HEK293 (cell line): ENCODE measurements at regions not wholly inside any gene's neighbourhood (a gene's known extent, or its start where the extent isn't known, plus 50 kb on each side); places are given as distances from the start of the nearest gene placed in this dataset.

Source experiments
- ELK4 ChIP-seq: IDR thresholded peaks from 2 replicates; pipeline ENCODE4 v1.6.1; 2011; ENCODE audit warnings: mild to moderate bottlenecking, low read depth, low read length, borderline replicate concordance
- GLIS1 ChIP-seq: fragments of 450-650 bp; formaldehyde crosslinking; IDR thresholded peaks from 2 replicates; pipeline ENCODE4 v1.5.1; 2016; ENCODE audit warnings: missing biosample characterization, missing genetic modification characterization
- HOXD13 ChIP-seq: sonication (generic); formaldehyde crosslinking; IDR thresholded peaks from 2 replicates; pipeline ENCODE4 v1.8.0; 2022; ENCODE audit warnings: missing genetic modification reagents, borderline replicate concordance
- IKZF3 ChIP-seq: fragments of 450-650 bp; IDR thresholded peaks from 2 replicates; pipeline ENCODE4 v1.5.0; 2018; ENCODE audit warnings: missing biosample characterization, mild to moderate bottlenecking, missing genetic modification characterization, moderate library complexity
- WT1 ChIP-seq: fragments of 450-650 bp; formaldehyde crosslinking; IDR thresholded peaks from 2 replicates; pipeline ENCODE4 v1.5.1; 2016; ENCODE audit warnings: missing biosample characterization, missing genetic modification characterization
- ZBTB8A ChIP-seq: fragments of 450-650 bp; formaldehyde crosslinking; IDR thresholded peaks from 2 replicates; pipeline ENCODE4 v1.5.1; 2016; ENCODE audit warnings: missing biosample characterization, missing genetic modification characterization
- ZNF133 ChIP-seq: fragments of 450-650 bp; formaldehyde crosslinking; IDR thresholded peaks from 2 replicates; pipeline ENCODE4 v1.5.1; 2016; ENCODE audit warnings: missing biosample characterization, missing genetic modification characterization
- ZNF146 ChIP-seq: fragments of 450-650 bp; formaldehyde crosslinking; IDR thresholded peaks from 2 replicates; pipeline ENCODE4 v1.5.1; 2016; ENCODE audit warnings: missing biosample characterization, missing genetic modification characterization
- ZNF169 ChIP-seq: fragments of 450-650 bp; formaldehyde crosslinking; IDR thresholded peaks from 2 replicates; pipeline ENCODE4 v1.5.1; 2016; ENCODE audit warnings: missing biosample characterization, missing genetic modification characterization
- ZNF175 ChIP-seq: fragments of 450-650 bp; formaldehyde crosslinking; IDR thresholded peaks from 2 replicates; pipeline ENCODE4 v1.5.1; 2016; ENCODE audit warnings: missing biosample characterization, missing genetic modification characterization
- ZNF266 ChIP-seq: fragments of 450-650 bp; formaldehyde crosslinking; IDR thresholded peaks from 2 replicates; pipeline ENCODE4 v1.5.1; 2016; ENCODE audit warnings: missing biosample characterization, missing genetic modification characterization, low read depth
- ZNF449 ChIP-seq: fragments of 450-650 bp; formaldehyde crosslinking; IDR thresholded peaks from 2 replicates; pipeline ENCODE4 v1.5.1; 2017; ENCODE audit warnings: missing biosample characterization, mild to moderate bottlenecking, missing genetic modification characterization, moderate library complexity
- ZNF473 ChIP-seq: fragments of 450-650 bp; formaldehyde crosslinking; IDR thresholded peaks from 2 replicates; pipeline ENCODE4 v1.5.1; 2017; ENCODE audit warnings: missing biosample characterization, missing genetic modification characterization
- ZNF513 ChIP-seq: fragments of 450-650 bp; IDR thresholded peaks from 2 replicates; pipeline ENCODE4 v1.5.1; 2018; ENCODE audit warnings: missing biosample characterization, missing genetic modification characterization
- ZNF600 ChIP-seq: fragments of 450-650 bp; formaldehyde crosslinking; IDR thresholded peaks from 2 replicates; pipeline ENCODE4 v1.5.1; 2016; ENCODE audit warnings: missing biosample characterization, missing genetic modification characterization
- ZNF629 ChIP-seq: fragments of 450-650 bp; formaldehyde crosslinking; IDR thresholded peaks from 2 replicates; pipeline ENCODE4 v1.5.1; 2017; ENCODE audit warnings: missing biosample characterization, missing genetic modification characterization
- ZNF791 ChIP-seq: fragments of 450-650 bp; formaldehyde crosslinking; IDR thresholded peaks from 2 replicates; pipeline ENCODE4 v1.5.1; 2016; ENCODE audit warnings: missing biosample characterization, missing genetic modification characterization
- TF ChIP-seq, protein P1 (sequence below): fragments of 450-650 bp; formaldehyde crosslinking; conservative IDR thresholded peaks from 2 replicates; pipeline ENCODE4 v1.5.1; 2016; ENCODE audit warnings: low read depth, missing biosample characterization, missing genetic modification characterization
- TF ChIP-seq, protein P2 (sequence below): fragments of 450-650 bp; formaldehyde crosslinking; IDR thresholded peaks from 2 replicates; pipeline ENCODE4 v1.5.1; 2016; ENCODE audit warnings: missing biosample characterization, missing genetic modification characterization, borderline replicate concordance

DNA sequence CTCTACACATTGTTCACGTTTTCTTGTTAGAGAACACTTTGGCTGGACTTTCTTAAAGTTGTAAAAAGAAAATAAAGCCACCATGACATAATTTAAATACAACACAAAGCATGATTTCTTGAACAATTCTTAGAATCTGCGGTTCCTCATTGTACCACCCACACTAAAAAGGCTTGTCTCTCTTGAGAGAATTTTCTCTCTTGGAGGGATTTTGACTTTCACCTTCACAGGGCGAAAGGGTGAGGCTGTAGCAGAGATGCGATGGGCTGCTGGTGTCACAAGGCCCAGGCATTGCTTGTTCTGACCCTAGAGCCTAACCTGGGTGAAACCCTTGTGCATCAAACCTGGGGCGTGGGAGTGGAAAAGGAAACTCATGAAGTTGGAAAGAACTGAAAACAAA, 122.7 kb upstream of the RIPOR2 start (continued):
- TF ChIP-seq, protein P1, sequence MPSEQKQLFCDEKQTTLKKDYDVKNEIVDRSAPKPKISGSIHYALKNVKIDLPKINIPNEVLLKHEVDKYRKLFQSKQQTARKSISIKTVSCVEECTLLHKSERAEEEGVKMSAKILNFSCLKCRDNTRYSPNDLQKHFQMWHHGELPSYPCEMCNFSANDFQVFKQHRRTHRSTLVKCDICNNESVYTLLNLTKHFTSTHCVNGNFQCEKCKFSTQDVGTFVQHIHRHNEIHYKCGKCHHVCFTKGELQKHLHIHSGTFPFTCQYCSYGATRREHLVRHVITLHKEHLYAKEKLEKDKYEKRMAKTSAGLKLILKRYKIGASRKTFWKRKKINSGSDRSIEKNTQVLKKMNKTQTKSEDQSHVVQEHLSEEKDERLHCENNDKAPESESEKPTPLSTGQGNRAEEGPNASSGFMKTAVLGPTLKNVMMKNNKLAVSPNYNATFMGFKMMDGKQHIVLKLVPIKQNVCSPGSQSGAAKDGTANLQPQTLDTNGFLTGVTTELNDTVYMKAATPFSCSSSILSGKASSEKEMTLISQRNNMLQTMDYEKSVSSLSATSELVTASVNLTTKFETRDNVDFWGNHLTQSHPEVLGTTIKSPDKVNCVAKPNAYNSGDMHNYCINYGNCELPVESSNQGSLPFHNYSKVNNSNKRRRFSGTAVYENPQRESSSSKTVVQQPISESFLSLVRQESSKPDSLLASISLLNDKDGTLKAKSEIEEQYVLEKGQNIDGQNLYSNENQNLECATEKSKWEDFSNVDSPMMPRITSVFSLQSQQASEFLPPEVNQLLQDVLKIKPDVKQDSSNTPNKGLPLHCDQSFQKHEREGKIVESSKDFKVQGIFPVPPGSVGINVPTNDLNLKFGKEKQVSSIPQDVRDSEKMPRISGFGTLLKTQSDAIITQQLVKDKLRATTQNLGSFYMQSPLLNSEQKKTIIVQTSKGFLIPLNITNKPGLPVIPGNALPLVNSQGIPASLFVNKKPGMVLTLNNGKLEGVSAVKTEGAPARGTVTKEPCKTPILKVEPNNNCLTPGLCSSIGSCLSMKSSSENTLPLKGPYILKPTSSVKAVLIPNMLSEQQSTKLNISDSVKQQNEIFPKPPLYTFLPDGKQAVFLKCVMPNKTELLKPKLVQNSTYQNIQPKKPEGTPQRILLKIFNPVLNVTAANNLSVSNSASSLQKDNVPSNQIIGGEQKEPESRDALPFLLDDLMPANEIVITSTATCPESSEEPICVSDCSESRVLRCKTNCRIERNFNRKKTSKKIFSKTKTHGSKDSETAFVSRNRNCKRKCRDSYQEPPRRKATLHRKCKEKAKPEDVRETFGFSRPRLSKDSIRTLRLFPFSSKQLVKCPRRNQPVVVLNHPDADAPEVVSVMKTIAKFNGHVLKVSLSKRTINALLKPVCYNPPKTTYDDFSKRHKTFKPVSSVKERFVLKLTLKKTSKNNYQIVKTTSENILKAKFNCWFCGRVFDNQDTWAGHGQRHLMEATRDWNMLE (tag by site-specific recombination) = no peak
- TF ChIP-seq ZNF449 (no peak), HOXD13 (CRISPR knock-in tag) (no peak), ZNF146 (tag by site-specific recombination) (no peak), ELK4 (no peak), ZNF473 (tag by site-specific recombination) (no peak), ZNF600 (tag by site-specific recombination) (no peak), ZNF629 (tag by site-specific recombination) (no peak), WT1 (tag by site-specific recombination) (no peak), ZNF513 (no peak), ZNF133 (no peak), IKZF3 (tag by site-specific recombination) (no peak), ZNF266 (tag by site-specific recombination) (no peak), GLIS1 (tag by site-specific recombination) (no peak), ZNF791 (tag by site-specific recombination) (no peak), ZBTB8A (tag by site-specific recombination) (no peak), ZNF175 (tag by site-specific recombination) (no peak), ZNF169 (tag by site-specific recombination) (no peak)
- TF ChIP-seq, protein P2, sequence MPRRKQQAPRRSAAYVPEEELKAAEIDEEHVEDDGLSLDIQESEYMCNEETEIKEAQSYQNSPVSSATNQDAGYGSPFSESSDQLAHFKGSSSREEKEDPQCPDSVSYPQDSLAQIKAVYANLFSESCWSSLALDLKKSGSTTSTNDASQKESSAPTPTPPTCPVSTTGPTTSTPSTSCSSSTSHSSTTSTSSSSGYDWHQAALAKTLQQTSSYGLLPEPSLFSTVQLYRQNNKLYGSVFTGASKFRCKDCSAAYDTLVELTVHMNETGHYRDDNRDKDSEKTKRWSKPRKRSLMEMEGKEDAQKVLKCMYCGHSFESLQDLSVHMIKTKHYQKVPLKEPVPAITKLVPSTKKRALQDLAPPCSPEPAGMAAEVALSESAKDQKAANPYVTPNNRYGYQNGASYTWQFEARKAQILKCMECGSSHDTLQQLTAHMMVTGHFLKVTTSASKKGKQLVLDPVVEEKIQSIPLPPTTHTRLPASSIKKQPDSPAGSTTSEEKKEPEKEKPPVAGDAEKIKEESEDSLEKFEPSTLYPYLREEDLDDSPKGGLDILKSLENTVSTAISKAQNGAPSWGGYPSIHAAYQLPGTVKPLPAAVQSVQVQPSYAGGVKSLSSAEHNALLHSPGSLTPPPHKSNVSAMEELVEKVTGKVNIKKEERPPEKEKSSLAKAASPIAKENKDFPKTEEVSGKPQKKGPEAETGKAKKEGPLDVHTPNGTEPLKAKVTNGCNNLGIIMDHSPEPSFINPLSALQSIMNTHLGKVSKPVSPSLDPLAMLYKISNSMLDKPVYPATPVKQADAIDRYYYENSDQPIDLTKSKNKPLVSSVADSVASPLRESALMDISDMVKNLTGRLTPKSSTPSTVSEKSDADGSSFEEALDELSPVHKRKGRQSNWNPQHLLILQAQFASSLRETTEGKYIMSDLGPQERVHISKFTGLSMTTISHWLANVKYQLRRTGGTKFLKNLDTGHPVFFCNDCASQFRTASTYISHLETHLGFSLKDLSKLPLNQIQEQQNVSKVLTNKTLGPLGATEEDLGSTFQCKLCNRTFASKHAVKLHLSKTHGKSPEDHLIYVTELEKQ (tag by site-specific recombination) = no peak
